IPS-NIHi11 (cell line): ENCODE measurements at regions not wholly inside any gene's neighbourhood (a gene's known extent, or its start where the extent isn't known, plus 50 kb on each side); places are given as distances from the start of the nearest gene placed in this dataset.
"Not testable (repeated sequence)": the region's sequence is repeated elsewhere in the genome, so short reads cannot be mapped to it uniquely, and the experiment has no call there.

ENCODE experiments used
- DNase-seq: peaks from one replicate; pipeline ENCODE4 v3.0.0; 2012; ENCODE audit warnings: mixed read lengths, low spot score

DNA sequence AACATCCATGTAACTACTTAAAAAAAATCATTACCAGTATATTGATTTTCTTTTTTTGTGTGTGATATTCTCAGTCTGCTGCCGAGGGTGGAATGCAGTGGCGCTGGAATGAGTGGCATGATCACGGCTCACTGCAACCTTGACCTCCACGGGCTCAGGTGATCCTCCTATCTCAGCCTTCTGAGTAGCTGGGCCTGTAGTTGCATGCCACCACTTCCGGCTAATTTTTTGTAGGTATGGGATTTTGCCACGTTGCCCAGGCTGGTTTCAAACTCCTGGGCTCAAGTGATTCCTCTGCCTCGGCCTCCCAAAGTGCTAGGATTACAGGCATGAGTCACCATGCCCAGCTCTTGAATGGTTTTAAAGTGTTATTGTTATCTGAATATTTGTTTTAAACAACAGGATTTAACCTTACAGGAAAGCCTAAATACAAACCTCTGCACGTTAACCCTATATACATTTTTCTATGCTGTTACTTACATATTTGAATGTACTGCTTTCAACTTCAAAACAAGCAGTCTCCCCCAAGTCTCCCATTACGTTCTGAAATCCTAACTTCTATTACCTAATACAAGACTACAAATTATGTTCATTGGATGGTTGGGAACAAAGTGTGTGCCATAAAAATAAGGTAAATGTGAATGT, 61.7 kb downstream of the KPNA2 start:
- DNase-seq: no peak

- DNase-seq: not testable (repeated sequence)
These were observed 63.8 kb downstream of the KPNA2 start for GRCh38 chr17:68099341-68099753.

- DNase-seq: no peak
These were observed 64.6 kb downstream of the KPNA2 start for GRCh38 chr17:68100000-68100641.

GRCh38 chr17:68101075-68101986, 65.8 kb downstream of the KPNA2 start:
- DNase-seq: peak; percentile 99

DNA sequence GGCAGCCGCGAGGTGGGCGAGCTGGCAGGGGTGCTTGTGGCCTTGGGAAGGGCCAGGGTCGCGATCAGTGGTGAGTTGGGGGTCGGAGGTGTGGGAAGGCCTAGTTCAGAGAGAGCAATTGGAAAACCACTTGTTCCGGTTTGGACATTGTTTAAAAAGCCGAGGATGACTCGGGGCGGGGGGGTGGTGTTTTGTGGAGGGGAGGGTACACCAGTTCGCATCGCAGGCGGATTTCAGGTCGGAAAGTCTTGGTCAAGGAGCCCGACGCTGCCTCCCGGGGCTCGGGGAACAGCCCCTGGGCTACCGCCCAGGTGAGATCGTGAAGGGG, 66.4 kb downstream of the KPNA2 start:
- DNase-seq: no peak

DNA sequence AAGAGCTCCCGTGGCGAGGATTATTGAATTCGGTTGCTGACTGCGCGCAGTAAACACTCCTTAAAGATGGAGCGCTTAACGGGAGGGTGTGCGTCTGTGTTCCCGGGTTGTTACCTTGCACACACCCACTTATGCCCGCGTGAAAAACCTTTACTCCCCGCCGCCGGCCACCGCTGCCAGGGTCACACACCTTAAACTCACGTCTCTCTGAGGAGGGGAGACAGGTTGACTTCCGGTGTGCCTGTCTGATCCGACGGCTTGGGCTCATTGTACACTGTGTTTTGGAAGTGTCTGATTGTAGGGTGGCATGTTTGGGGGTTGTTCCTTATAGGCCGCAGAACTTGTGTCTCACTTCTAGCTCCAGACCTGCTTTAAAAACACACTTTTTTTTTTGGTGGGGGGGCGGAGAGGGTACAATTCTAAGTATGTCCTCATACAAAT, 66.8 kb downstream of the KPNA2 start:
- peak; percentile 11 for DNase-seq

GRCh38 chr17:68103148-68103547, 67.6 kb downstream of the KPNA2 start:
- no peak for DNase-seq

- DNase-seq: no peak
These were observed 70.5 kb downstream of the KPNA2 start for GRCh38 chr17:68106085-68106484.

- no peak for DNase-seq
These were observed 71.8 kb downstream of the KPNA2 start for GRCh38 chr17:68107373-68107772.

- DNase-seq: no peak
These were observed 72.9 kb downstream of the KPNA2 start for GRCh38 chr17:68108313-68109000.

GRCh38 chr17:68109404-68109803, 73.9 kb downstream of the KPNA2 start:
- not testable (repeated sequence) for DNase-seq

DNA sequence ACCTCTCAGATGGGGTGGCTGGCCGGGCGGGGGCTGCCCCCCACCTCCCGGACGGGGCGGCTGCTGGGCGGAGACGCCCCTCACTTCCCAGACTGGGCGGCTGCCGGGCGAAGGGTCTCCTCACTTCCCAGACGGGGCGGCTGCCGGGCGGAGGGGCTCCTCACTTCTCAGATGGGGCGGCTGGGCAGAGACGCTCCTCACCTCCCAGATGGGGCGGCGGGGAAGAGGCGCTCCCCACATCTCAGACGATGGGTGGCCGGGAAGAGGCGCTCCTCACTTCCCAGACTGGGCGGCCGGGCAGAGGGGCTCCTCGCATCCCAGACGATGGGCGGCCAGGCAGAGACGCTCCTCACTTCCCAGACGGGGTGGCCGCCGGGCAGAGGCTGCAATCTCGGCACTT, 80.7 kb downstream of the KPNA2 start:
- not testable (repeated sequence) for DNase-seq

DNA sequence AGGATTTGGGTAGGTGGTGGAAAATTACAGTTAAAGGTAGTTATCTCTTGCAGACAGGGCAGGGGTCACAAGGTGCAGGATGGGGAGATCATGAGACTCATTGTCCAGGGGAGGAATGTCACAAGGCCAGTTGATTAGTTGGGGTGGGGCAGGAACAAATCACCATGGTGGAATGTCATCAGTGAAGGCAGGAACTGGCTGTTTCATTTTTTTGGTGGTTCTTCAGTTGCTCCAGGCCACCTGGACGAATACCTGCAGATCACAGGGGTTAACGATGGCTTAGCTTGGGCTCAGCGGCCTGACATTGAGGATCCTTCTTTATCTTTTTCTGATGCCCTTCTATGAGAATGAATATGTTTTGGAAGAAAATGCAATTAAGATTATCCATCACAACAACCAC, 87.1 kb downstream of the KPNA2 start:
- DNase-seq: no peak

- no peak for DNase-seq
These were observed 89.8 kb downstream of the KPNA2 start for GRCh38 chr17:68125111-68125870.

DNA sequence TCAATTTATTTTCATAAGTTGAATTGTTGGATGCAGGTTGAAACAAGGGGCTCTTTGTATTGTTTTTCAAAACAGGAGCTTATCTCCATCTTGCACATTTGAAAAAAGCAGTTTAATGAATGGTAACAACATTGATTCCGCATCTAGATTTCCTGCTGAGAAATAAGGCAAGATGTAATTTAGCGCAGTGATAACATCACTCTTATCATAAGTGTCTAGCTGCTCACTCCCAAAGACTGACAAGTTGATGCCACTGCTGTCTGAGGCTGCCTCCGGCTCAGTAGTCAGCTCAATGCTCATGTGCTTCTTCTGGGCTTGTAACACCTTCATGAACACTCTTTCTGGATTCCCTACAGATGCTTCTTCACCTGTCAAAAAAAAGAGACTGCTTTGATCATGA, 92.4 kb downstream of the KPNA2 start:
- DNase-seq: no peak

GRCh38 chr17:68131456-68131855, 95.9 kb downstream of the KPNA2 start:
- no peak for DNase-seq

- DNase-seq: peak; percentile 64
These were observed 98.0 kb downstream of the KPNA2 start for GRCh38 chr17:68133346-68134045.

DNA sequence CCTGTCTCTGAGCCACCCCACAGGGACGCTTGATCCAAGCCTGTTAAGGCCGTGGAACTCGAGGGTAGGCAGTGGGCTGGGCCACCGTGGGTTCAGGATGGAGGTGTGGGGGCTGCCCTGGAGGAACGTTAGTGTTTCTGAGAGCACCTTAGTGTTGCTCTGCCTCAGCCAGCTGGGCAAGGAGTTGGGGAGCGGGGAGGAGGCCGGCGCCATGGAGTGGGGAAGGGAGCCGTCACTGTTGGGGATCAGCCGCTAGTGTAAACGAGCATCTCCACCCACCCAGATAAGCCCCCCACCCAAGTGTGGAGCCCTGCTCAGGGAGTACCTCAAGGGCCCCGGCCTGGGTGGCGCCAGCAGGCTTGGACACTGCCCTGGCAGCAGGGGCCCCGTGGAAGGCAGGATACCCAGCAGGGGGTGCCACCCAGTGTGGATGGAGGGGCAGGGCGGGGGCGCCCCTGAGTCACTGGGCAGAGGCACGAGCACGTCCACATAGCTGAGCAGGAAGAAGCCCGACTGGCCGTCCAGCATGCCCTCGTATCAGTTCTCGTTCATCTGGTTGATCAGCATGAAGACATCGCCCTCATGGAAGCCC, 98.6 kb downstream of the KPNA2 start:
- no peak for DNase-seq

GRCh38 chr17:68134731-68135130, 99.2 kb downstream of the KPNA2 start:
- DNase-seq: no peak

DNA sequence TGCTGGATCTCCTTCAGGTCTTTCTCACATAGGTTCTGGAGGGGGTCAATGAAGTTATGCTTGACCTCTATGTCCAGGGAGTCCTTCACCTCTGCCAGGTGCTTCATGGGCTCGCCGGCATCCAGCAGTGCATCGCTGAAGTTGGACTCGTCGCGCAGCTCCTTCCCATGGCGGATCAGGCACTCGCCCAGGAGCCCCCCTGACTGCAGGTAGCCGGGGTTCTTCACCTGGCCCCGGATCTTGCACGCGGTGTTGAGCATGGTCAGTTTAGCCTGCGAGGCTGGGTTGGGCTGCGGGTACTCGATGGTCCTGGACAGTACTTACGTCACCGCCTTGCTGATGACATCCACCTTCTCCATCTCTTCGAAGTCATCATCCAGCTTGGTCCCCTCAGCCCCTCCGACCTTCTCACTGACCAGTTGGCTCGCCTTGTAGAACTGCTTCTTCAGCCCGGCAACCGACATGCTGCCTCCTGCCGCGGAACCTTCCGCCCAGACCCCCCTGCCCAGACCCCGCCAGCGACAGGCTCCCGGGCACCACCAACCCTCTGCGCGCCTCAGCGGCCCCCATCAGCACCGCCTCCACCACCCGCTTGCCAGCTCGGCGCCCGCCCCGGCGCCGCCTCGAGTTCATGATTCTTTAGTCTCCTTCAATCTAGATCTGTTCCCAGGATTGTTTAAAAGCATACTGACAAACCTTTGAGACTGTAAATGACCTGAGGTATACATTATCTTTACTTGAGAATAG, 99.8 kb downstream of the KPNA2 start:
- DNase-seq: no peak
